Activated CD8-positive, alpha-beta T cell treated with anti-CD3 and anti-CD28 coated beads for 36 hours (primary cell): ENCODE measurements at regions not wholly inside any gene's neighbourhood (a gene's known extent, or its start where the extent isn't known, plus 50 kb on each side); places are given as distances from the start of the nearest gene placed in this dataset.

ENCODE experiments used
- ATAC-seq: fragments of 200-7000 bp; cut with Tn5 transposase; one replicate; pipeline ENCODE4 v1.10.0; 2021; ENCODE audit warnings: mild to moderate bottlenecking, moderate library complexity
- CTCF ChIA-PET: fragments of 350-600 bp; sonication (Branson Sonifier 250); formaldehyde crosslinking; loops from one replicate; lab custom pipeline; 2021; ENCODE audit warnings: antibody characterized with exemption; lab: Charles Lee
- POLR2A ChIA-PET: fragments of 350-600 bp; sonication (Branson Sonifier 250); formaldehyde crosslinking; loops from one replicate; lab custom pipeline; 2021; ENCODE audit warnings: antibody characterized with exemption; lab: Charles Lee
- DNase-seq: peaks from one replicate; pipeline ENCODE4 v3.0.0-alpha.2; 2020
- H3K27ac Mint-ChIP-seq: one replicate; pipeline ENCODE4 v1.8.0; 2021; ENCODE audit warnings: mild to moderate bottlenecking, mixed read lengths
- H3K27me3 Mint-ChIP-seq: one replicate; pipeline ENCODE4 v1.8.0; 2021; ENCODE audit warnings: mixed read lengths
- H3K36me3 Mint-ChIP-seq: one replicate; pipeline ENCODE4 v1.8.0; 2021; ENCODE audit warnings: low read depth, mixed read lengths
- H3K4me1 Mint-ChIP-seq: one replicate; pipeline ENCODE4 v1.8.0; 2021; ENCODE audit warnings: low read depth, mixed read lengths
- H3K4me3 Mint-ChIP-seq: one replicate; pipeline ENCODE4 v1.8.0; 2021; ENCODE audit warnings: mild to moderate bottlenecking, moderate library complexity, mixed read lengths
- H3K9me3 Mint-ChIP-seq: one replicate; pipeline ENCODE4 v1.8.0; 2021; ENCODE audit warnings: mixed read lengths
- intact Hi-C: fragments of 100-400 bp; cut with micrococcal nuclease; formaldehyde crosslinking; loops from one replicate; pipeline ENCODE4 v1.10.0; 2022
- TF ChIP-seq, protein P1 (sequence below): fragments of 200-600 bp; IDR thresholded peaks from one replicate; pipeline ENCODE4 v1.8.0; 2022; ENCODE audit warnings: antibody characterized with exemption, mild to moderate bottlenecking

DNA sequence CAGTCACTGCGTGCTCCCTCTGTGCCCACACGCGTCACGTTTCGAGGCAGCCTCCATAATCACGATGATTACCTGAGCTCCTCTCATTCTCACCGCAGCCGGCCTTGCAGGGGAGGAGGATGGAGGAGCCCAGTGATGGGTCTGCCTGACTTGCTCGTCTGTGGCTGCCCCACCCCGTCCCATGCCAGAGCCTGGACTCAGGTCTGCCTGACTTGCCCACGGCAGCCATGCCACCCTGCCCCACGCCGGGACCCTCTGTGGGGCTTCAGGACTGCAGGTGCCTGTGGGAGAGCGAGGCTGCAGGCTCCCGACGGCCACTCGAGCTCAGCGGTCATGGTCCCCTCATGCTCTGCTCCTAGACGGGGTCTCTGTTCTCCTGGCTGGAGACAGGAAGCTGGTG is 1025.1 kb downstream of the BRD1 start:
- Mint-ChIP-seq H3K27ac (no peak overlapping the region), H3K9me3 (no peaks in the 10 kb centered on the region), H3K4me1 (no peaks in the 10 kb centered on the region), H3K36me3 (no peaks in the 10 kb centered on the region), H3K4me3 (no peak overlapping the region), H3K27me3 (no peaks in the 10 kb centered on the region)
- DNase-seq (no peak), ATAC-seq (no peak)
- ChIA-PET CTCF (no interaction called here), POLR2A (no interaction called here)
- TF ChIP-seq, protein P1, sequence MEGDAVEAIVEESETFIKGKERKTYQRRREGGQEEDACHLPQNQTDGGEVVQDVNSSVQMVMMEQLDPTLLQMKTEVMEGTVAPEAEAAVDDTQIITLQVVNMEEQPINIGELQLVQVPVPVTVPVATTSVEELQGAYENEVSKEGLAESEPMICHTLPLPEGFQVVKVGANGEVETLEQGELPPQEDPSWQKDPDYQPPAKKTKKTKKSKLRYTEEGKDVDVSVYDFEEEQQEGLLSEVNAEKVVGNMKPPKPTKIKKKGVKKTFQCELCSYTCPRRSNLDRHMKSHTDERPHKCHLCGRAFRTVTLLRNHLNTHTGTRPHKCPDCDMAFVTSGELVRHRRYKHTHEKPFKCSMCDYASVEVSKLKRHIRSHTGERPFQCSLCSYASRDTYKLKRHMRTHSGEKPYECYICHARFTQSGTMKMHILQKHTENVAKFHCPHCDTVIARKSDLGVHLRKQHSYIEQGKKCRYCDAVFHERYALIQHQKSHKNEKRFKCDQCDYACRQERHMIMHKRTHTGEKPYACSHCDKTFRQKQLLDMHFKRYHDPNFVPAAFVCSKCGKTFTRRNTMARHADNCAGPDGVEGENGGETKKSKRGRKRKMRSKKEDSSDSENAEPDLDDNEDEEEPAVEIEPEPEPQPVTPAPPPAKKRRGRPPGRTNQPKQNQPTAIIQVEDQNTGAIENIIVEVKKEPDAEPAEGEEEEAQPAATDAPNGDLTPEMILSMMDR, result no peak
- intact Hi-C loops, result no loop called here

DNA sequence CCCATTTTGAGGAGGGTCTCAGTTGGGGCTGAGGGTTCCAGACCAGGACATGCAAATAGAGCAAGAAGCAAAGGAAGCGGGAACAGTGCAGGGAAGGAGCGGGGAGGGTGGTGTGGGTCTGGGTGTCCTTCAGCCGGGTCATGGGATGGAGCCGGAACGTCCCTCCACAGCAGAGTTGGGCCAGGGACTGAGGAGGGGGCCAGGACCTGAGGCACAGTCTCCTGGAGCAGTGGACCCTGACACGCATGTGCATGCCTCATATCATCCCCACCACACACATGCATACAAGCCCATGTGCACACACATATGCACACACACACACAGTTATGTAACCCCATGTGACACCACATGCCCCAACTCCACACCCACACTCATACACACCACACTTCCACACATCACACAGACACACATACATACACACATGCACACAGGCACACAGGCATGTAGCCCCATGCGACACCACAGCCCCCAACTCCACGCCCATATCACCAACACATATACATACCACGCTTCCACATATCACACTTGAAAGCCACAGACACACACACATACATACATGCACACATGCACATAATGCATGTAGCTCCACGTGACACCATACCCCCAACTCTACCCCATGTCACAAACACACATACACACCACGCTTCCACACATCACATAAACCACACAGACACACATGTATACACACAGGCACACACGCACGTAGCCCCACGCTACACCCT is 1026.6 kb downstream of the BRD1 start:
- TF ChIP-seq, protein P1, result no peak
- DNase-seq, result no peak
- H3K9me3 Mint-ChIP-seq, result no peaks in the 10 kb centered on the region
- no peak overlapping the region for H3K27ac Mint-ChIP-seq
- H3K4me1 Mint-ChIP-seq, result no peaks in the 10 kb centered on the region
- H3K27me3 Mint-ChIP-seq, result no peaks in the 10 kb centered on the region
- CTCF ChIA-PET, result no interaction called here
- ATAC-seq, result no peak
- H3K36me3 Mint-ChIP-seq, result no peaks in the 10 kb centered on the region
- H3K4me3 Mint-ChIP-seq, result no peak overlapping the region
- POLR2A ChIA-PET, result no interaction called here
- intact Hi-C loops, result no loop called here

DNA sequence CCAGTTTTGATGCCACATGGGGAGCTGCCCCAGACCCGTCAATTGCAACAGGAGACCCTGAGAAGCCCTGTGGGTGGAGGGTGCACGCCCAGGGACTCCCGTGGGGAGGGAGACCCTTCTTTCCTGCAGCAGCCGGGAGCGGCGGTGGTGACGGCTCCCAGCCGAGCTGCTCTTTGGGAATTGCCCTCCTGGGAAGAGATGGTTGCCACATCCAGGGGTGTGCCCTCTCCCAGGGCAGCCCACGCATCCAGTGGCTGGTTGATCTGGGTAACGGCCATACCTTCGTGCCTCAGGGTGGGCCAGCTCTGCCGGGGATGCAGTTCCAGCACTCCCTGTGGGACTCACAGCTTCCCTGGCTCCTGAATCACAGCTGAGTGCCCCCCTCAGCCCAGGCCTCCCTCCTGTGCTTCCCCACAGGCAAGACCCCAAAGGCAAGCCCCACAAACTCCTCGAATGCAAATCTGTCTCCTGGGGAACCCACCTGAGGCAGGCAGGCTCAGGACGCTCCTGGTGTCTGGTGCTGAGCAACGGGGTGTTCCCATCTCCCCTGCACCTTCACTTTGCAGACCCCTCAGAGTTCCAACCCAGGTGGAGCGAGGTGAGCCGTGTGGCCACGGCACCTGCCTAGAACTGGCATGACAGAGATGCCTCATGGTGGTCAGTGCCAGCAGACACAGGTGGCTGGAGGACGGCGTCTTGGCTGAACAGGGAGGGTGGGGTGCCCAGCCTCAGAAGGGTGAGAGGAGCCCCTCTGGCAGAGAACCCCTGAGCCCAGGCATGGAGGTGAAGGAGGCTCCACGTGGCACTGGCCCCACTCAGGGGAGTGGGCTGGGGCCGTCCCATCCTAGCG is 1027.4 kb downstream of the BRD1 start:
- CTCF ChIA-PET, result no interaction called here
- H3K36me3 Mint-ChIP-seq, result no peaks in the 10 kb centered on the region
- intact Hi-C loops, result no loop called here

DNA sequence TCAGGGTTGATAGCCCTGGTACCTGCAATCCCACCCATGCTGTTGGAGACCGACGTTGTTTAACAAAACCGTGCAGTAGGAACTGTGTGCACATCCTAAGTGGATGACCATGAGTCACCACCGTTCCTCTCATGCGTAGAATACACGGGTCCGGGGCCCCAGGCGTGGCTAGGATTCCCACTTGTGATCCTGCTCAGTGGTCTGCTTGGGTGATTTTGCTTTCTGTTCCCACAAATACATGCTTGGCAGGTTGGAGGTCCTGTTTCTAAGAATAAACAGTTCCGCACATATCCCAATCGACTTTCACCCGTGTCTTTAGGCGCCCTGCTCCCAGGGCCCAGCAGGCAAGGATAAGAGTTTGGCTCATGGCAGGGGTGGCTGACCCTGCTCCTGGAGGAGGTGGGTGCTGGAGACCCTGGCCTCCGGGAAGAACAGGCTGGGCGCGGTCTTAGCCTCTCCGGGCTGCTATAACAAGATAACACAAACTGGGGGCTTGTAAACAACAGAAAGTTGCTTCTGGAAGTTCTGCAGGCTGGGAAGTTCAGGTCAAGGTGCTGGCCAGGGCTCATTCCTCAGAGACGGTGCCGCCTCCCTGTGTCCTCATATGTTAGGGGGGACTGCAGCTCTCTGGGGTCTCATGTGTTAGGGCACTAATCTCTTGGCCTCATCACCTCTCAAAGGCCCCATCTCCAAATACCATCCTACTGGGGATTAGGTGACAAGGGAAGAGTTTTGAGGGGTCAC is 1028.3 kb downstream of the BRD1 start:
- H3K27me3 Mint-ChIP-seq, result peaks cover under 1% of the 10 kb centered on the region
- no peaks in the 10 kb centered on the region for H3K4me1 Mint-ChIP-seq
- ATAC-seq, result no peak
- no peak overlapping the region for H3K4me3 Mint-ChIP-seq
- H3K36me3 Mint-ChIP-seq, result no peaks in the 10 kb centered on the region
- TF ChIP-seq, protein P1, result no peak
- CTCF ChIA-PET, result no interaction called here
- intact Hi-C loops, result no loop called here
- POLR2A ChIA-PET, result no interaction called here
- H3K9me3 Mint-ChIP-seq, result peaks cover under 1% of the 10 kb centered on the region
- DNase-seq, result no peak
- no peak overlapping the region for H3K27ac Mint-ChIP-seq

More for the DNA sequence above, 1027.4 kb downstream of the BRD1 start:
- no peaks in the 10 kb centered on the region for H3K27me3 Mint-ChIP-seq
- H3K9me3 Mint-ChIP-seq, result no peaks in the 10 kb centered on the region
- H3K4me3 Mint-ChIP-seq, result no peak overlapping the region
- POLR2A ChIA-PET, result no interaction called here
- H3K27ac Mint-ChIP-seq, result no peak overlapping the region
- TF ChIP-seq, protein P1, result no peak
- ATAC-seq (no peak), DNase-seq (no peak)
- no peaks in the 10 kb centered on the region for H3K4me1 Mint-ChIP-seq
